ENCODE measurements at regions not wholly inside any gene's neighbourhood (a gene's known extent, or its start where the extent isn't known, plus 50 kb on each side); places are given as distances from the start of the nearest gene placed in this dataset.

- ATAC-seq, result no peak
- no peaks in the 10 kb centered on the region for H3F3A ChIP-seq (replicated peaks; ENCODE audit: low read depth)
- H3K4me3 Mint-ChIP-seq, result no peak overlapping the region
- no peak for TF ChIP-seq EZH2phosphoT487 (IDR thresholded peaks at IDR 0.05; ENCODE audit: unreplicated experiment)
- TF ChIP-seq CREB1 (CRISPR knock-in tag; IDR thresholded peaks at IDR 0.05; ENCODE audit: low read depth), result no peak
- no peak for TF ChIP-seq ZNF462 (CRISPR knock-in tag; IDR thresholded peaks at IDR 0.05)
- no peak for TF ChIP-seq NANOG (IDR thresholded peaks at IDR 0.05; ENCODE audit: borderline replicate concordance)
- no peak for TF ChIP-seq POLR2AphosphoS5 (IDR thresholded peaks at IDR 0.05; ENCODE audit: low read depth)
- no peak for TF ChIP-seq EZH2 (IDR thresholded peaks at IDR 0.05; ENCODE audit: low read depth, unreplicated experiment)
- TF ChIP-seq, protein P1, sequence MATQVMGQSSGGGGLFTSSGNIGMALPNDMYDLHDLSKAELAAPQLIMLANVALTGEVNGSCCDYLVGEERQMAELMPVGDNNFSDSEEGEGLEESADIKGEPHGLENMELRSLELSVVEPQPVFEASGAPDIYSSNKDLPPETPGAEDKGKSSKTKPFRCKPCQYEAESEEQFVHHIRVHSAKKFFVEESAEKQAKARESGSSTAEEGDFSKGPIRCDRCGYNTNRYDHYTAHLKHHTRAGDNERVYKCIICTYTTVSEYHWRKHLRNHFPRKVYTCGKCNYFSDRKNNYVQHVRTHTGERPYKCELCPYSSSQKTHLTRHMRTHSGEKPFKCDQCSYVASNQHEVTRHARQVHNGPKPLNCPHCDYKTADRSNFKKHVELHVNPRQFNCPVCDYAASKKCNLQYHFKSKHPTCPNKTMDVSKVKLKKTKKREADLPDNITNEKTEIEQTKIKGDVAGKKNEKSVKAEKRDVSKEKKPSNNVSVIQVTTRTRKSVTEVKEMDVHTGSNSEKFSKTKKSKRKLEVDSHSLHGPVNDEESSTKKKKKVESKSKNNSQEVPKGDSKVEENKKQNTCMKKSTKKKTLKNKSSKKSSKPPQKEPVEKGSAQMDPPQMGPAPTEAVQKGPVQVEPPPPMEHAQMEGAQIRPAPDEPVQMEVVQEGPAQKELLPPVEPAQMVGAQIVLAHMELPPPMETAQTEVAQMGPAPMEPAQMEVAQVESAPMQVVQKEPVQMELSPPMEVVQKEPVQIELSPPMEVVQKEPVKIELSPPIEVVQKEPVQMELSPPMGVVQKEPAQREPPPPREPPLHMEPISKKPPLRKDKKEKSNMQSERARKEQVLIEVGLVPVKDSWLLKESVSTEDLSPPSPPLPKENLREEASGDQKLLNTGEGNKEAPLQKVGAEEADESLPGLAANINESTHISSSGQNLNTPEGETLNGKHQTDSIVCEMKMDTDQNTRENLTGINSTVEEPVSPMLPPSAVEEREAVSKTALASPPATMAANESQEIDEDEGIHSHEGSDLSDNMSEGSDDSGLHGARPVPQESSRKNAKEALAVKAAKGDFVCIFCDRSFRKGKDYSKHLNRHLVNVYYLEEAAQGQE (IDR thresholded peaks at IDR 0.05; ENCODE audit: unreplicated experiment), result no peak
- TF ChIP-seq, protein P2, sequence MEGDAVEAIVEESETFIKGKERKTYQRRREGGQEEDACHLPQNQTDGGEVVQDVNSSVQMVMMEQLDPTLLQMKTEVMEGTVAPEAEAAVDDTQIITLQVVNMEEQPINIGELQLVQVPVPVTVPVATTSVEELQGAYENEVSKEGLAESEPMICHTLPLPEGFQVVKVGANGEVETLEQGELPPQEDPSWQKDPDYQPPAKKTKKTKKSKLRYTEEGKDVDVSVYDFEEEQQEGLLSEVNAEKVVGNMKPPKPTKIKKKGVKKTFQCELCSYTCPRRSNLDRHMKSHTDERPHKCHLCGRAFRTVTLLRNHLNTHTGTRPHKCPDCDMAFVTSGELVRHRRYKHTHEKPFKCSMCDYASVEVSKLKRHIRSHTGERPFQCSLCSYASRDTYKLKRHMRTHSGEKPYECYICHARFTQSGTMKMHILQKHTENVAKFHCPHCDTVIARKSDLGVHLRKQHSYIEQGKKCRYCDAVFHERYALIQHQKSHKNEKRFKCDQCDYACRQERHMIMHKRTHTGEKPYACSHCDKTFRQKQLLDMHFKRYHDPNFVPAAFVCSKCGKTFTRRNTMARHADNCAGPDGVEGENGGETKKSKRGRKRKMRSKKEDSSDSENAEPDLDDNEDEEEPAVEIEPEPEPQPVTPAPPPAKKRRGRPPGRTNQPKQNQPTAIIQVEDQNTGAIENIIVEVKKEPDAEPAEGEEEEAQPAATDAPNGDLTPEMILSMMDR (conservative IDR thresholded peaks at IDR 0.05; ENCODE audit: low read depth in 2 of 2), result no peak
- no peak for TF ChIP-seq ZNF114 (CRISPR knock-in tag; IDR thresholded peaks at IDR 0.05)
- TF ChIP-seq JUNB (IDR thresholded peaks at IDR 0.05; ENCODE audit: unreplicated experiment), result no peak
- no peak overlapping the region for H3K27ac Mint-ChIP-seq
- H3K27me3 Mint-ChIP-seq (ENCODE audit: insufficient read depth, low read depth, poor library complexity), result no peaks in the 10 kb centered on the region
- no peak overlapping the region for H3K27ac ChIP-seq (ENCODE audit: low read depth)
- H3K9me3 Mint-ChIP-seq, result no peaks in the 10 kb centered on the region
- DNase-seq (ENCODE audit: low spot score), result no peak
- no peaks in the 10 kb centered on the region for H3K27me3 ChIP-seq (ENCODE audit: insufficient read depth)
- H4K20me1 ChIP-seq (replicated peaks; ENCODE audit: insufficient read depth), result no peaks in the 10 kb centered on the region
- H3K4me1 Mint-ChIP-seq, result peaks cover 13% of the 10 kb centered on the region; the same call in 2 of the 3 replicates
- no peaks in the 10 kb centered on the region for H3K79me2 ChIP-seq (replicated peaks; ENCODE audit: insufficient read depth)
- H2AFZ ChIP-seq, result no peak overlapping the region
- peaks cover 7% of the 10 kb centered on the region; the same call in 1 of the 2 replicates for H3K4me1 ChIP-seq (ENCODE audit: insufficient read depth)
- H3K36me3 ChIP-seq (ENCODE audit: insufficient read depth), result no peaks in the 10 kb centered on the region
- H3K9me2 ChIP-seq (ENCODE audit: insufficient read depth), result no peaks in the 10 kb centered on the region
- no peak overlapping the region for H3K4me2 ChIP-seq
- H3K36me3 Mint-ChIP-seq (ENCODE audit: low read depth), result no peaks in the 10 kb centered on the region
- H3K4me3 ChIP-seq, result no peak overlapping the region
Measured at GRCh38 chr14:84646786-84647500, 883.0 kb upstream of the FLRT2 start.

All from GM23338 (cell line).